DLD1 (cell line): ENCODE measurements at regions not wholly inside any gene's neighbourhood (a gene's known extent, or its start where the extent isn't known, plus 50 kb on each side); places are given as distances from the start of the nearest gene placed in this dataset.

ENCODE experiments used
- in situ Hi-C: cut with HindIII; loops from 2 replicates; pipeline ENCODE4 v1.10.0; 2017; ENCODE audit warnings: low sequenced_read_pairs

DNA sequence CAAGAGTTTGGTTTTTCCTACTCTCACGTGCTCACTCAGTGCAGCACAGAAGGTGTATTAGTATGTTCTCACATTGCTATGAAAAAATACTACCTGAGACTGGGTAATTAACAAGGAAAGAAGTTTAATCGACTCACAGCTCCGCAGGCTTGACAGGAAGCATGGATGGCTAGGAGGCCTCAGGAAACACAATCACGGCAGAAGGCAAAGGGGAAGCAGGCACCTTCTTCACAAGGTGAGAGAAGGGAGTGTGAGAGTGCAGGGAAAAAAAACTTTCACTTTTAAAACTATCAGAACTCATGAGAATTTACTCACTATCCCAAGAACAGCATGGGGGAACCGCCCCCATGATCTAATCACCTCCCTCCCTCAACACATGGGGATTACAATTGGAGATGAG, 185.8 kb upstream of the TMPO start:
- in situ Hi-C loops = no loop called here

DNA sequence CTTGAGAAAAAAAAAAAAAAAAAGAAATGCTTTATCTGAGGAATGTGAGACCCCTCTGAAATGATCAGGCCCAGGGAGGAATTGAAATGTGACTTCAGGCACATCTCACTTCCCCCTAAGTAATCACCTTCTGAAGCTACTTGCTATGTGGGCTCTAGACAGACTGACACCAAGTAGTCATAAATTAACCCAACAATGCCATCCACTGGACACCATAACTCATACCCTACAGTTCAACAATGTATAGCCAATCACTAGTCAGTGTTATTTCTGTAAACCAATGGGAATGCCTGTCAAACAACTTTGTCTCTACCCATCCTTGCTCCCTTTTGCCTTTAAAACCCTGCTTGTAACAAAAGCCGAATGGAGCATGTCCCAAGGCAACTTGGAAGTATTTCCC, 182.7 kb upstream of the TMPO start:
- in situ Hi-C loops = no loop called here

DNA sequence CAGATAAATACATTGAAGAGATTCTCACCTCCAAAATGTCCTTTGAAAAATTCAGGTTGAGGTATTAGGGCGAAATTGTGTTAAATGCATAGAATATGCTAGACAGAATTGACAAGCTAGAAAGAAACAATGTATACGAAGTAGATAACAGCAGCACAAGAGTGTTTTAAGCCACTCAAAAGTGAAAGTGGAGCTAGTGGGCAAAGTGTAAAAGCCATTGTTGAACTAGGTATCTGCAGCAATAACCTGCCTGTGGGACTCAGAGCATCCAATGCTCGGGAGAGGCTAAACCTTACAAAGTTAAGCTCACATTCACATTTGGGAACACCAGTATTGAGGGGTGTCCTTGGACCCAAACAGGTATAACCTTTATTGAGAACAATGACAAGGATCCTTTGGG, 180.6 kb upstream of the TMPO start:
- in situ Hi-C loops = no loop called here

DNA sequence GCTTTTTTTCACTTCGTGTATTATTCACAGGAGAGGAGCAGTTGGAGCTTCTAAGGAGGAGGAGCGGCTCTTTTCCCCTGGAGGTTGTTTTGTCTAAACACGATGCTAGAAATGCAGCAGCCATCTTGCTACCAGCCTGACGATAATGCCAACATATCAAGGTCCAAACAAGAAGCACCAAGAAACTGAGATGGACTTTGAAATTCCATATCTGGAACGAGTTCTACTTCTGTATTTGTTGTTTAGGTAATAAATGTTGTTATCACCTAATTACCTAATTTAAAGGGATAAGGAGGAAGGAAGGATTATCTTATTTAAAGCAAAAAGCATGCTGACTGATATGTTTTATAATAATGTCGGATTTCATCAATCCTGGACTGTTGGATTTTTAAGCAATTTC, 174.4 kb upstream of the TMPO start:
- in situ Hi-C loops = no loop called here

DNA sequence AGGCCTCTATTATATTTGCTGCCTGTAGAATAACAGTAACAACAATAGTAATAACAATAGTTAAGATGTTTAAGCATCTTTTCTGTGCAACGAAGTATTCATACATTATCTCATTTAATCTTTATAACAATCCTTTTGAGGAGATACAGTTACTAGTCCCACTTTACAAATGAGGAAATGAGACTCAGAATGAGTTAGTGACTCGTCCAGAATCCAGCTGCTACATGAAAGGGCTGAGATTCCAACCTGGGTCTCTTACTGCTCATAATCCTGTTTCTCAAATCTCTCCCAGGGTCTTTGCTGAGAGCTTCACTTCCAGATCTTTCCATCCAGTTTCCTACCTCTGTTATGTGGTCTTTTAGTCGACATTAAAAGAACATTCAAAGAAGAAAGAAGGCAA, 173.7 kb upstream of the TMPO start:
- in situ Hi-C loops = no loop called here

DNA sequence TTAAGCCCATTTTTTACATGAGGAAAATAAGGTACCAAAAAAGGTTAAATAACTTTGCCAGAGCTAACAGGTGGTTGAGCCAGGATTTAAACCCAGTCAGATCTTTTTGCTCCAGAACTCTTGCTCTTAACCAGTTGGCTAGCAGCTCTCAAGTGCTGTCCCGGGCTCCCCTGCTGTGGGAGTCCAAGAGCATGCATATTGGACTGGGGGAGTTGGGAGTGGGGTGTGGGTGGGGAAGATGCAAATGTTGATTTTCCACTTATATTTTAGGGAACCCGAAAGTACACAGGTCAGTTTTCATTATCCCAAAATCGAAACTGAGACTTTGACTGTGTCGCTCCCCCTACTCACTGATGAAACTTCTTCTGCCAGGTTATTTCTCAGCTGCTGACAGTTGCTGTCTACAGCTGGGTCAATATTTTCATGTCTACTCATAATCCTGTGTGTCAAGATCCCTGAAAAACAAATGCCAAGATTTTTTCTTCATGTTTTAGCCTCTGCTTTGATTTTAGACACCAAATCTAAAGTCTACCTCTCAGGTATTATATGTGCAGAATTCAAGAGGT, 172.3 kb upstream of the TMPO start:
- in situ Hi-C loops = no loop called here

DNA sequence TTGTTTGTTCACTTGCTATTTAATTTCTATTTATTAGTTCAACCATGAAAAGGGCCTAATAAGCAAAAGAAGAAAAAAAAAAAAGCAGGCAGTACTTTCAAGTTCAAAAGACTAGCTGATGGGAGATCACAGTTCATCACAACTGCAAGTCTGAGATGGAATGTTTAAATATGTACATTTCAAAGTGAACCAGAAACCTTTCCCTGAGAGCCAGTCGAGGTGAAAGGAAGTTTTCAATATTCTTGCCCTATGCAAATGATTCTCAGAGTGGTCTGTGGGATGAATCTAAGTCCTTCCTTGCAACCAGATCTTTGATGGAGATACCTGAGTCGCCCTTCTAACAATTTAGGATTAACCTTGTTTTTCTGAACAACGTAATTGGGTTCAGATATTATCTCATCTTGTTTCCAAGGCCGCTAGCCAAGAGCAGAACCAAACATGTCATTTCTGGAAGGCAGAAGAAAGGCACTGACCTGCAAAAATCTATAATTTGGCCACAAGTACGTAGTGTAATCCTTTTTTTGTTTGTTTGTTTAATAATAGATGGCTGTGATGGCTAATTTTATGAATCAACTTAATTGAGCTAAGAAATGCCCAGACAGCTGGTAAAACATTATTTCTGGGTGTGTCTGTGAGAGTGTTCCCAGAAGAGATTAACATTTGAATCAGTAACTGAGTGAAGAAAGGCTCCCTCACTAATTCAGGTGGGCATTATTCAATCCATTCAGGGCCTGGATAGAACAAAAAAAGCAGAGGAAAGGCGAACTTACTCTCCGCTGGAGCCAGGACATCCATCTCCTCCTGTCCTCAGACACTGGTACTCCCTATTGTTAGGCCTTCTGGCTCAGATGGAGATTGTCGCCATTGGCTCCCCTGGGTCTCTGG, 171.1 kb upstream of the TMPO start:
- in situ Hi-C loops = no loop called here

DNA sequence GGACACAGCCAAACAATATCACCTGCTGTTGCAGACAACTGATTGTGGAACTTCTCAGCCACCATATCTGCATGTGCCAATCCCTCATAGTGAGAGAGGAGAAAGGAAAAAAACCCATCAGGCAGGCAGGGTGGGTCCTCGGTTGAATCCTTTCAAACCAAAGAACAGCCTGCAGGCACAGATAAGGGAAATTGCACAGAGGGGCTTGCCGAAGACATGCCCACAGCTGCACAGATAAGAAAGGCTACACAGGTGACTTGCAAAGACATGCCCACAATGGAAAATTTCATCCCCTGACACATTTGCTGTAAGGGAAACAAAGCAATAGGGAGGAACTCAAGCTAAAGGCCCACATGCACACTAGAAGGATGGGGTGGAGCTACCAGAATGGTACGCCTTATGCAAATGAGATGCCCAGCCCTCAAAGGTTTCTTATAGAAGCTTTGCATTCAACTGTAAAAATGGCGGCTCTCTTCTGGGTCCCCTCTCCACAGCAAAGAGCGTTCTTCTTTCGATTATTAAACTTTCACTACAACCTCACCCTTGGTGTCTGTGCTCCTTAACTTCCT, 170.0 kb upstream of the TMPO start:
- in situ Hi-C loops = no loop called here

DNA sequence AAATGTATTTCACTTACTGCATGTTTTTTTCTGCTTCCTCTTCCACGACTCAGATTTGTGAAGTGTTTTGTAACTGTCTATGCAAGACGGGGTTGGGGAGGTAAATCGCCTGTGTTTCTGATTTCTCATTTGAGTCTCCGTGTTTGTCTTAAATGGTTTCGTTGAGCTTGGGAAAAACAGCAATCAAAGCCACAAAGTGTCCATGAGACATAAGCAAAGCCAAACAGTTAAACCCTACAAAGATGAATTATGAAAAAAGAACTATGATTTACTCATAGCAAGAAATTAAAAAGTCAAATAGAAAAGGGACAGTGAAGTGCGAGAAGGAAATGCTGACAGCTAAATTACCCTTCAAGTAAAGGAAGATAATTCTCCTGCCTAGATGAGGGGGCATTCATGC, 164.3 kb upstream of the TMPO start:
- in situ Hi-C loops = no loop called here

DNA sequence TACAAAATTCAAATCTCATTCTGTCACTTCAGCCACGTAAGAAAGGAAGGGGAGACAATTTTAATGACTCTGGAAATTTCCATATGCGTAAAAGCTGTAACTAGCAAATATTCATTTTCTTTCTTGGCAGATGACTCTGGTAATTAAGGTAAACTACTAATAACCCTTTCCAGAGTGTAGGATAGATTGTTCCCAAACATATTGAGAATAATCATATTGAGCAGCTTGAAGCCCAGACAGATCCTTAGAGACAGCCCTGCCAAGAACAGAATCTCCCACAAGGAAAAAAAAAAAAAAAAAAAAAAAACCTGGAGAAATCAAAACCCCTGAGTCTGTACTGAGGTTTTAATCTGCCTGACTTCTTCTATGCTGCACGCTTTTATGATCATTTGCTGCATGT, 163.6 kb upstream of the TMPO start:
- in situ Hi-C loops = no loop called here

DNA sequence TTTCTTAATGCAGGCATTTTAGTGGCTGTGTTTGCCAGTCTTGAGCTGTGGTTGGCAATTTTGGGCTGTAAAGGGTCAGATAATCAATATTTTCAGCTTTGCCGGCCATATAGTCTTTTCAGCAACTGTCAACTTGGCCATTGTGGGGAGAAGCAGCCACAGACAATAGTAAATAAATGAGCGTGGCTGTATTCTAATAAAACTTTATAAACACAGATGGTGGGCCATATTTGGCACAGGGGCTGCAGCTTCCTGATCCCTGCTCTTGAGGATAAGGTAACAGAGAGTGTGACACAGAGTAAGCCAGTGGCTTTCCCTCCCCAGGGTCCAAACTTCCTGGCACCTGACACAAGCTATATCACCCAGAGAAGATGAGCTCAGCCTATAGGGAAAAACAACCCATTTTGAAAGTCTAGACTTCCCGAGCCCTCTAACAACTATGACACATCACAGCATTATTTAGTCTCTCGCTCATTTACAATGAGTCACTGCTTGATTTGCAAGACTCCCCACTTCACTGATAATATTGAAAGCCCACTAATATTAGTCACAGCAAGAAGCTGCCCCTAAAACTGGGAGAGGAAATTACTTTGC, 163.1 kb upstream of the TMPO start:
- in situ Hi-C loops = no loop called here

DNA sequence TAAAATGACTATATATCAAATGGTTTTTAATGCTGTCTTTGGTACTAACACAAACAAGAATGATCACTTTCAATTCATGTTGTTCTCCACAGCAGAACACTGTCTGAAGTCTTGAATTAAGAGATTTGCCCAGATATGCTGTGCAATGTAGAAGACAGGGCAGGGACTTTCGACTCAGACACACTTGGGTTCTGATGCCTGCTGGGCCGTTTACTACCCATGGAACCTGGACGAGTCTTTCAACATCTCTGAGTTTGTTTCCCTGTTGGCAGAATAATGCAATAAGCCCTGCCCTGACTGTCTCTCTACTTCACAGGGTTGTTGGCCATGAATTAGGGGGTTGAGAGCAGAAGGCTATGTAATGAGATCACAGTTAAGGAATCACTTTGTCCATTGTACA, 162.6 kb upstream of the TMPO start:
- in situ Hi-C loops = no loop called here

DNA sequence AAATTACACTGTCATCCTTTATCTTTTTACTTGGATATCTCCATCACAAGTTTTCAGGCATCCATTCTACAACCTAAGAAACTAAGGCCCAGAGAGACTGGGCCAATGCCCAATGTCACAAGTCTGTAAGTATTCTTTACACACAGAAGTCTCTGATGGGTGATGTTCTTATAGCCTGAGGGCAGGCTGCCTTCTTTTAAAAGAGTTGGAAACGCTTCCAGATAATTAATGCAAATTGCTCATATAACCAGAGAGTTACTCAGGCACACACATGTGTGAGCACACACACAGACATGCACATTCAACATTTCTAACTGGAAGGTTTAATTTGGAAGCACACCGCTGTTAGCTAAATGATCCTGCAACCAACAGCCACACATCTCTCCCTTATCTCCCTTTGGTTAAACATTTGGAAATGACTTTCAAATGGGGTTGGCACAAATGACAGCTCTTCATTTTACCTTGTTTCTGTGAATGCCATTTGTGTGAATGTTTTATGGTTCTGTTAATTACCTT, 160.8 kb upstream of the TMPO start:
- in situ Hi-C loops = no loop called here

DNA sequence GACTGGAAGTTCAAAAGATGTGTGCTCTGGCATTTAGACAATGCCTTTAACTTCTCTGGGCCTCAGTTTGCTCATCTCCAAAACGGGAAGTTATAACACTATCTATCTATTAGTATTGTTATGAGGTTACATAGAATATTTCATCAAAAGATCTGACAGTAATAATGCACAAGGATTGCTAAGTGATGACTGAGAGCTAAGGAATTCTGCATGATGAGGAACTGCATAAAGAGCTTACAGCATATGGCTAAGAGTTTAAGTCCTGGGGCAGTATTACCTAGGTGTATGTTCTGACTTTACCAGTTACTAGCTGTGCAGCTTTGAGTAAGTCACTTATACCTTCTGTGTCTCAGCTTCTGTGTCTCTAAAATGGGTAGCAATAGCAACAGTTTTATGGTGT, 160.1 kb upstream of the TMPO start:
- in situ Hi-C loops = no loop called here

DNA sequence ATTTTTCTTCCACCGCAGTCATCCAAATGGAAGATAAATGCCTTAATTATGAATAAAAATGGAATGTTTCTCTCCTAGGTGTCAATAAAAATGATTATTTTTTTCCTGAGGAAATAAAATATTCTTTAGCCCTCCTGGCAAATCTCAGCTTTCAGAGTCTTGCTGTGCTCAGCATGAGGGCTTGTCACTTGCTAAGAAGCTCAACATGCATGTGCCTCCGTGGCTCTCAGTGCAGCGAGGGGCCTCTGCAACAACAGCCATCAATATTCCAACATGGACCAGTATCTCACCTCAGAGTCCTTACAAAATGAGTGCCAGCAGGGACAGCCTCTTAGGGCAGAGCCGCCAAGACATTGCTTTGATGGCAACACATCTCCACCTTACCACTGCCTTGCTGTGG, 159.5 kb upstream of the TMPO start:
- in situ Hi-C loops = no loop called here

DNA sequence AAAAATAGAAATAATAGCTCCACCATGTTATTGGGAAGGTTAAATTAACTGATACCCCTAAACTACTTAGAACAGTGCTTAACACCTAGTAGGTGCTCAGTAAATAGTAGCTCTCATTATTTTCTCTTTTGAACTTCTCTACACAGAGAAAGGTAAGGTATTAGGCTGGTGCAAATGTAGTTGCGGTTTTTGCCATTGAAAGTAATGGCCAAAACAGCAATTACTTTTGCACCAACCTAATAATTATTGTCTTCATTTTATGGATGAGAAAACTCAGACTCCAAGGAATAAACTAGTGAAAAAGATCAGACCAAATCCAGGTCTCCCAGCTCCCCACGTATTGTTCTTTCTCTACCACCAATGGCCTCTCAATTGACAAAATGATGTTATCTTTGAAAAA, 157.2 kb upstream of the TMPO start:
- in situ Hi-C loops = no loop called here

DNA sequence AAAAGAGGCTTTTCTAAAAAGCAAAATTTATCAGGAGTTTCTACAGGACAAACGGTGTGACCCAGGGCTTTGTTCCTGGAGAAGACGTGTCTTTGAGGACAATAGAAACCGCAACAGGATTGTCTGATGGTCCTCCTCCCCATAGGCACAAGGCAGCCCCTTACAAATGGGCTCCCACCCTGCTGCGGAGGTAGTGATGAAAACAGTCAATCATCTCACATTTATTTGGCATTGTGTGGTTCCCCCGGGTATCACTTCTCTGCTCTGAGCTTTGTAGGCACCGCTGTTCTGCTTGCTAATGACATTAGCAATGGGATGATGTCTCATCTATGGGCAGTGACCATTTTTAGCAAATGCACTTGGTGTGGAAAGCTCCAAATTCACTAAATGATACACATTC, 155.5 kb upstream of the TMPO start:
- in situ Hi-C loops = no loop called here

DNA sequence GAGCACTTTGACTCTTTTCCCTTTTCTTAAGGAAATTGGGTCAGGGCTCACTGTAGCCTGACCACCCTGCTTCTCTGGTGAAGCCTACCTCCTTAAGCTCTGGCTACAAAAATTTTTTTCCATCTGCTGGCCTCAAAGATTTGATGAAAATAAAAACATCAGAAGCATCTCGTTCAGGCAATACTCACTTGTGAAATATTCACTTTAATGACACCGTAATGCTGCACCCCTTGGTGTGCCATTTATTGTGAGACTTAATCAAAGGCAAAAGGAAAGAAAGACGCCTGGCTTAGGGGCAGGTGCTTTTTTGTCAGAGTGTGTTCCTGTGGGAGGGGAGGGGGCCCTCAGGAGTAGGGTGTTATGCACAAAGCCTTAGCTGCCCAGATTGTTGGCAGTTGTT, 155.0 kb upstream of the TMPO start:
- in situ Hi-C loops = no loop called here

DNA sequence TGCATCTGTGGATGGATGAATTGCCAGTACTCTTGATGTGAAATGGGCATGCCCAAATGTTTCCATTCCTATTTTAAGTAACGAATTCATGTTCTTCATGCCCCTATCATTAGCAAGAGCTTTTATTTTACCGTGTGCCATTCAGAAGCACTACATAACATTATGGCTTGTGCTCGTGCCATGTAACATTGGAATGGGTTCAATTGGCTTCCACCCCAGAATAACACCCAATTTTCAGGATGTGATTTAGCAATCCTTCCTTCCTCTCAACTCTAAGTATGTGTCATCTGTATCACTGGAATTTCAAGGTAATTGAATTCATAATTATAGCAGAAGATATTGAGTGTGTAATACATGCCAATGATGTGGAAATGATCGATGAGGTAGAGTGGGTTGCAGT, 145.8 kb upstream of the TMPO start:
- in situ Hi-C loops = no loop called here

DNA sequence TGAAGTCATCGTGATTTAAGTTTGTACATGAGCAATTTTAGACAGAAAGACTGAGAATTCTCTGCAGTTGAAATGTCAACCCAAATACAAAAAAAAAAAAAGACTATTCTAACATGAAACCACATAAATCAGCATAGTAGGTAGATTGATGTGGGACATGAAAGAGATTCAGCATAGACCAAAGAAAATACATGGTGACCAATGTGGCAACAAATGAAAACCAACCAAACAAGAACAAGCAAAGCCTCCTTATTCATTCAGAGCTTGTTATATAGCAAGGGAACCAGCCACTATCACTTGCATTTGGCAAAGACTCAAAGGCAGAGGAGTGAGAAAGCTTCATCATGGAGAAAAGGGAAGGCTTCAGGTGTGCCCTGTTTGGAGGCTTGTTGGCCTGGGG, 144.4 kb upstream of the TMPO start:
- in situ Hi-C loops = no loop called here

DNA sequence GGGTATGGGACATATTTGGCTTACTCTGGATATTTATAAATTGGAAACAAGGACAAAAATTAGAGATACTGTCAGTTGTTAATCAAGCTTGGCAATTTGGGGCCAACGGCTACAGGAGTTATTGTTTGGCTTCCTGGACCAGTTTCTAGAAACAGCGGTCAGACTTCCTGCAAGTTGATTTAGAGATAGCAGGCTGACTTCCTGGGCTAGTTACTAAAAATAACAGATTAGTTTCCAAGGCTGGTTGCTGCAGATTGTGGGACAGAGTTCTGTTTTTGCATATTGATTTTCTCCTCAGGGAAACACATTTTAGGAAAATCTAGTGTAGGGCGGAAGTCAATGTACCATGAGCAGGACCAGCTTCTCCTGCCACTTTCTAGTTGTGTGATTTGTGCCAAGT, 144.0 kb upstream of the TMPO start:
- in situ Hi-C loops = no loop called here
